HepG2 (cell line): ENCODE measurements at regions not wholly inside any gene's neighbourhood (a gene's known extent, or its start where the extent isn't known, plus 50 kb on each side); places are given as distances from the start of the nearest gene placed in this dataset.

Experiments
- ATAC-seq: fragments of 200-7000 bp; cut with Tn5 transposase; 3 replicates; pipeline ENCODE4 v1.9.1; 2020; ENCODE audit warnings: mild to moderate bottlenecking, moderate library complexity
- BruUV-seq: library from RNA; stranded (reverse); fragments of 400-500 nt; replicated peaks from 2 replicates; lab custom pipeline; 2021; lab: Mats Ljungman, UMichigan
- CTCF ChIA-PET: fragments of 300-600 bp; formaldehyde crosslinking; extraction: SDS; loops from one replicate; lab custom pipeline; 2021; ENCODE audit warnings: low total read pairs, inconsistent platforms, low intra/inter-chr PET ratio; lab: Yijun Ruan, JAX
- POLR2A ChIA-PET: fragments of 350-600 bp; sonication (Branson Sonifier 250); formaldehyde crosslinking; loops from one replicate; lab custom pipeline; 2020; ENCODE audit warnings: antibody characterized with exemption, inconsistent platforms; lab: Yijun Ruan, JAX
- DNase-seq: peaks from one replicate; pipeline ENCODE4 v3.0.0-alpha.2; 2015; ENCODE audit warnings: low spot score
- FAIRE-seq: peaks from 3 replicates; lab custom pipeline; 2011; peaks lifted over from hg19 to GRCh38; lab: Jason Lieb, UNC
- H2AFZ ChIP-seq: one replicate; pipeline ENCODE4 v1.6.1; 2011; ENCODE audit warnings: low read length, inconsistent platforms
- H3K27ac ChIP-seq: fragments of 300-600 bp; 3 replicates; pipeline ENCODE4 v1.8.0; 2011; ENCODE audit warnings: mixed run types, mild to moderate bottlenecking, mixed read lengths, low read length, inconsistent platforms; ENCODE audit not compliant: insufficient read depth; ENCODE audit errors: extremely low read length
- H3K27me3 ChIP-seq, 2 experiments: fragments of 200-600 bp in 1 of 2; 2 replicates in 1 of 2; 3 replicates in 1 of 2; pipeline versions ENCODE4 v1.6.0 to v1.8.0; 2011; ENCODE audit warnings: low read length in 2 of 2, mild to moderate bottlenecking in 2 of 2, moderate library complexity in 2 of 2, inconsistent platforms in 1 of 2; ENCODE audit not compliant: insufficient read depth in 2 of 2, control insufficient read depth in 1 of 2
- H3K36me3 ChIP-seq, 2 experiments: fragments of 200-600 bp in 1 of 2; replicated peaks in 1 of 2; 2 replicates in 1 of 2; 3 replicates in 1 of 2; pipeline versions ENCODE4 v1.5.1 to v1.8.0; 2011; ENCODE audit warnings: low read length in 2 of 2, inconsistent platforms in 1 of 2; ENCODE audit not compliant: insufficient read depth in 2 of 2, control insufficient read depth in 1 of 2
- H3K4me1 ChIP-seq: 2 replicates; pipeline ENCODE4 v1.5.1; 2012; ENCODE audit warnings: low read length, inconsistent platforms; ENCODE audit not compliant: insufficient read depth
- H3K4me2 ChIP-seq: 2 replicates; pipeline ENCODE4 v1.6.0; 2011; ENCODE audit warnings: low read depth, low read length, inconsistent platforms
- H3K4me3 ChIP-seq, 3 experiments: fragments of 200-600 bp in 1 of 3; sonication (generic), shearing (Covaris generic) in 1 of 3; replicated peaks in 1 of 3; 2 replicates each; pipeline ENCODE4 v1.5.1; 2011 to 2016; ENCODE audit warnings: low read length in 3 of 3, inconsistent platforms in 2 of 3, low read depth in 2 of 3, mild to moderate bottlenecking in 2 of 3, control low read depth in 1 of 3, mixed read lengths in 1 of 3; ENCODE audit not compliant: insufficient read depth in 1 of 3
- H3K79me2 ChIP-seq: one replicate; pipeline ENCODE4 v1.6.1; 2011; ENCODE audit warnings: low read length, inconsistent platforms; ENCODE audit not compliant: insufficient read depth
- H3K9ac ChIP-seq: 2 replicates; pipeline ENCODE4 v1.6.0; 2011; ENCODE audit warnings: mild to moderate bottlenecking, low read depth, low read length, inconsistent platforms; ENCODE audit not compliant: insufficient read depth
- H3K9me3 ChIP-seq: 2 replicates; pipeline ENCODE4 v1.5.1; 2012; ENCODE audit warnings: mild to moderate bottlenecking, low read length
- H4K20me1 ChIP-seq: 2 replicates; pipeline ENCODE4 v1.6.0; 2011; ENCODE audit warnings: inconsistent platforms, mild to moderate bottlenecking, low read length, moderate library complexity; ENCODE audit not compliant: insufficient read depth
- HNRNPLL ChIP-seq: fragments of 200-400 bp; formaldehyde crosslinking; IDR thresholded peaks from 2 replicates; pipeline ENCODE4 v1.6.1; 2017; ENCODE audit warnings: mild to moderate bottlenecking, low read depth, low read length; ENCODE audit not compliant: poor library complexity, severe bottlenecking
- IRF2 ChIP-seq: IDR thresholded peaks from 2 replicates; pipeline ENCODE4 v1.6.1; 2018; ENCODE audit warnings: missing genetic modification reagents, missing compliant biosample characterization
- KDM5A ChIP-seq: fragments of 200-600 bp; sonication (generic); IDR thresholded peaks from 2 replicates; pipeline ENCODE4 v1.7.0; 2018; ENCODE audit warnings: antibody characterized with exemption, mild to moderate bottlenecking, low read length, borderline replicate concordance
- MED1 ChIP-seq: sonication (generic); formaldehyde crosslinking; IDR thresholded peaks from 2 replicates; pipeline ENCODE4 v1.4.0; 2020; ENCODE audit warnings: missing genetic modification reagents
- NBN ChIP-seq: fragments of 450-650 bp; conservative IDR thresholded peaks from 2 replicates; pipeline ENCODE4 v1.6.1; 2017
- NFYB ChIP-seq: sonication (generic); formaldehyde crosslinking; IDR thresholded peaks from 2 replicates; pipeline ENCODE4 v1.4.0; 2020; ENCODE audit warnings: missing genetic modification reagents
- NPAS2 ChIP-seq: sonication (generic); formaldehyde crosslinking; IDR thresholded peaks from 2 replicates; pipeline ENCODE4 v1.8.0; 2022; ENCODE audit warnings: mild to moderate bottlenecking, missing genetic modification reagents, borderline replicate concordance
- REXO4 ChIP-seq: sonication (generic); formaldehyde crosslinking; IDR thresholded peaks from 2 replicates; pipeline ENCODE4 v1.8.0; 2022; ENCODE audit warnings: missing genetic modification reagents, mild to moderate bottlenecking, borderline replicate concordance
- RFX3 ChIP-seq: IDR thresholded peaks from 2 replicates; pipeline ENCODE4 v1.6.1; 2016; ENCODE audit warnings: missing biosample characterization, missing genetic modification reagents
- SAFB2 ChIP-seq: sonication (generic); formaldehyde crosslinking; IDR thresholded peaks from 2 replicates; pipeline ENCODE4 v1.5.1; 2020; ENCODE audit warnings: missing genetic modification reagents, low read depth, mild to moderate bottlenecking, borderline replicate concordance
- SP5 ChIP-seq: IDR thresholded peaks from 2 replicates; pipeline ENCODE4 v1.6.1; 2016; ENCODE audit warnings: low read depth, borderline replicate concordance
- ZNF24 ChIP-seq: fragments of 450-650 bp; IDR thresholded peaks from 2 replicates; pipeline ENCODE4 v1.6.1; 2017; ENCODE audit warnings: antibody characterized with exemption, mild to moderate bottlenecking
- ZNF281 ChIP-seq: sonication (generic); formaldehyde crosslinking; IDR thresholded peaks from 2 replicates; pipeline ENCODE4 v1.4.0; 2020; ENCODE audit warnings: missing genetic modification reagents, borderline replicate concordance
- ZNF530 ChIP-seq: sonication (generic); formaldehyde crosslinking; IDR thresholded peaks from 2 replicates; pipeline ENCODE4 v1.5.0; 2020; ENCODE audit warnings: low read depth, mild to moderate bottlenecking, missing genetic modification reagents
- WGBS: methylation state at CpG from one replicate; pipeline ENCODE4 v1.1.6; 2017; ENCODE audit warnings: low lambda C conversion rate; 5-methylcytosine and 5-hydroxymethylcytosine counted together
- in situ Hi-C: cut with HindIII; loops from 2 replicates; pipeline ENCODE4 v1.10.0; 2017; ENCODE audit warnings: low pct_unique_long_range_greater_than_20kb; ENCODE audit not compliant: extremely low pct_ligation_motif_present
- intact Hi-C: fragments of 100-400 bp; cut with micrococcal nuclease; formaldehyde crosslinking; loops from one replicate; pipeline ENCODE4 v1.10.0; 2022; ENCODE audit not compliant: unreplicated experiment

DNA sequence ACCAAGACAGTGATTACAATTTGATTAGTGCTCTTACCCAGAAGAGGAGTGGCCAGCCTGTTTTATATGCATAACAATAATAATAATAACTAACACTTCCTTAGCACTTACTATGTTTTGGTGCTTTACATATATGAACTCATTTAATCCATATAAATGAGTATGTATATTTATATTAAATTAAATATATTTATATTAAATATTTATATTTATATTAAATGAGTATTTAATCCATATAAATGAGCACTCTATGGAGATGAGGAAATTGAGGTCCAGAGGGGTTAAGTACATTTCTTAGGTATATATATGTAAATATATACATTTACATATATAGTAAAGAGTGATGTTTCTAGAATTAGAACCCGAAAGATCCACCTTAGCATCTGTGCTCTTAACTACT, 673.9 kb upstream of the ACVR2A start:
- no peak for FAIRE-seq
- DNase-seq: no peak
- CTCF ChIA-PET: no interaction called here

More for the DNA sequence above, 673.9 kb upstream of the ACVR2A start:
- in situ Hi-C loops: no loop called here
- no TSS peak for BruUV-seq
- no peak for TF ChIP-seq KDM5A
- TF ChIP-seq IRF2 (CRISPR knock-in tag): no peak
- no peak for TF ChIP-seq NBN
- TF ChIP-seq MED1: no peak
- TF ChIP-seq HNRNPLL: no peak
- no peak for TF ChIP-seq SAFB2 (CRISPR knock-in tag)
- TF ChIP-seq ZNF530 (CRISPR knock-in tag): no peak
- TF ChIP-seq NFYB (CRISPR knock-in tag): no peak
- TF ChIP-seq REXO4 (CRISPR knock-in tag): no peak
- TF ChIP-seq ZNF281 (CRISPR knock-in tag): no peak
- no peak for TF ChIP-seq RFX3 (CRISPR knock-in tag)
- TF ChIP-seq NPAS2 (CRISPR knock-in tag): no peak
- no peak for TF ChIP-seq ZNF24
- TF ChIP-seq SP5 (CRISPR knock-in tag): no peak
- H3K79me2 ChIP-seq: no peaks in the 10 kb centered on the region
- WGBS: 26% methylated on average over 1 of the region's 1 CpG
- no peak overlapping the region for H3K27ac ChIP-seq
- H3K4me1 ChIP-seq: no peaks in the 10 kb centered on the region
- no peaks in the 10 kb centered on the region for H3K36me3 ChIP-seq
- ATAC-seq: no peak
- H2AFZ ChIP-seq: no peak overlapping the region
- peaks cover 5% of the 10 kb centered on the region for H3K9me3 ChIP-seq
- H3K4me3 ChIP-seq: no peak overlapping the region
- no peaks in the 10 kb centered on the region for H4K20me1 ChIP-seq
- no peak overlapping the region for H3K4me2 ChIP-seq
- intact Hi-C loops: no loop called here
- POLR2A ChIA-PET: no interaction called here
- no peak overlapping the region for H3K9ac ChIP-seq
- H3K27me3 ChIP-seq: no peaks in the 10 kb centered on the region
